Liver (tissue), 8 donors: ENCODE measurements at regions not wholly inside any gene's neighbourhood (a gene's known extent, or its start where the extent isn't known, plus 50 kb on each side); places are given as distances from the start of the nearest gene placed in this dataset.

ENCODE experiments used
- DNase-seq: peaks from one replicate; pipeline ENCODE4 v3.0.0-alpha.2; 2017; ENCODE audit warnings: low spot score
- H3K27ac ChIP-seq, 2 donors: one replicate each; pipeline ENCODE4 v1.7.0; 2013; ENCODE audit warnings: inconsistent platforms in 2 of 2, low read length in 2 of 2, control low read depth in 1 of 2, low read depth in 1 of 2, mild to moderate bottlenecking in 1 of 2
- H3K27me3 ChIP-seq, 4 donors: one replicate each; pipeline versions ENCODE4 v1.6.1 to v1.7.0; 2013; ENCODE audit warnings: low read length in 3 of 4, inconsistent platforms in 1 of 4, mild to moderate bottlenecking in 1 of 4, moderate library complexity in 1 of 4; ENCODE audit not compliant: control insufficient read depth in 4 of 4, insufficient read depth in 4 of 4
- H3K36me3 ChIP-seq, 4 donors: one replicate each; pipeline versions ENCODE4 v1.6.1 to v1.7.0; 2013; ENCODE audit warnings: low read length in 3 of 4, mild to moderate bottlenecking in 3 of 4, low read depth in 1 of 4, moderate library complexity in 1 of 4; ENCODE audit not compliant: control insufficient read depth in 4 of 4, insufficient read depth in 3 of 4
- H3K4me1 ChIP-seq, 4 donors: one replicate each; pipeline versions ENCODE4 v1.6.1 to v1.7.0; 2013; ENCODE audit warnings: low read length in 3 of 4, mild to moderate bottlenecking in 3 of 4, moderate library complexity in 1 of 4; ENCODE audit not compliant: control insufficient read depth in 4 of 4, insufficient read depth in 4 of 4
- H3K4me3 ChIP-seq, 3 donors: one replicate each; pipeline versions ENCODE4 v1.6.1 to v1.7.0; 2013; ENCODE audit warnings: low read length in 3 of 3, control low read depth in 1 of 3, low read depth in 1 of 3, mild to moderate bottlenecking in 1 of 3
- H3K9ac ChIP-seq, 2 donors: one replicate each; pipeline ENCODE4 v1.7.0; 2013; ENCODE audit warnings: low read length in 2 of 2, mild to moderate bottlenecking in 2 of 2, moderate library complexity in 2 of 2, control low read depth in 1 of 2, low read depth in 1 of 2
- H3K9me3 ChIP-seq, 4 donors: one replicate each; pipeline versions ENCODE4 v1.6.1 to v1.7.0; 2013; ENCODE audit warnings: low read length in 3 of 4; ENCODE audit not compliant: control insufficient read depth in 4 of 4
- FOXA1 ChIP-seq: IDR thresholded peaks from 2 replicates; pipeline ENCODE4 v1.6.1; 2016; ENCODE audit warnings: antibody characterized with exemption
- FOXA2 ChIP-seq: IDR thresholded peaks from 2 replicates; pipeline ENCODE4 v1.6.1; 2016; ENCODE audit warnings: antibody characterized with exemption
- GABPA ChIP-seq, 2 donors: IDR thresholded peaks in 1 of 2; conservative IDR thresholded peaks in 1 of 2; 2 replicates each; pipeline ENCODE4 v1.6.1; 2016; ENCODE audit warnings: antibody characterized with exemption in 2 of 2, mild to moderate bottlenecking in 1 of 2, moderate library complexity in 1 of 2
- HNF4A ChIP-seq, 2 donors: conservative IDR thresholded peaks; 2 replicates each; pipeline ENCODE4 v1.6.1; 2016; ENCODE audit warnings: antibody characterized with exemption in 2 of 2, mild to moderate bottlenecking in 2 of 2
- HNF4G ChIP-seq: IDR thresholded peaks from 2 replicates; pipeline ENCODE4 v1.6.1; 2016; ENCODE audit warnings: antibody characterized with exemption
- NR2F2 ChIP-seq: IDR thresholded peaks from 2 replicates; pipeline ENCODE4 v1.6.1; 2016; ENCODE audit warnings: antibody characterized with exemption
- RAD21 ChIP-seq, 2 donors: IDR thresholded peaks; 2 replicates each; pipeline ENCODE4 v1.6.1; 2016; ENCODE audit warnings: antibody characterized with exemption in 2 of 2, mild to moderate bottlenecking in 2 of 2
- RXRA ChIP-seq, 2 donors: IDR thresholded peaks; 2 replicates each; pipeline ENCODE4 v1.6.1; 2017 to 2018; ENCODE audit warnings: antibody characterized with exemption in 2 of 2, mild to moderate bottlenecking in 1 of 2
- TAF1 ChIP-seq: conservative IDR thresholded peaks from 2 replicates; pipeline ENCODE4 v1.6.1; 2016; ENCODE audit warnings: antibody characterized with exemption, mild to moderate bottlenecking
- YY1 ChIP-seq: IDR thresholded peaks from 2 replicates; pipeline ENCODE4 v1.6.1; 2016; ENCODE audit warnings: antibody characterized with exemption, mild to moderate bottlenecking
- whole genome bisulfite sequencing: extraction: QIAGEN DNeasy Blood & Tissue Kit; methylation state at CpG from one replicate; pipeline ENCODE4 v1.1.7; 2013; 5-methylcytosine and 5-hydroxymethylcytosine counted together
- TF ChIP-seq, protein P1 (sequence below): IDR thresholded peaks from 2 replicates; pipeline ENCODE4 v1.6.1; 2016; ENCODE audit warnings: antibody characterized with exemption, mild to moderate bottlenecking
- TF ChIP-seq, protein P2 (sequence below): IDR thresholded peaks from 2 replicates; pipeline ENCODE4 v1.6.1; 2016; ENCODE audit warnings: antibody characterized with exemption
- TF ChIP-seq, protein P3 (sequence below): IDR thresholded peaks from 2 replicates; pipeline ENCODE4 v1.6.1; 2016; ENCODE audit warnings: antibody characterized with exemption
- TF ChIP-seq, protein P4 (sequence below): IDR thresholded peaks from 2 replicates; pipeline ENCODE4 v1.6.1; 2016; ENCODE audit warnings: antibody characterized with exemption
- TF ChIP-seq, protein P5 (sequence below): fragments of 150-350 bp; IDR thresholded peaks from 2 replicates; pipeline ENCODE4 v1.5.1; 2017; ENCODE audit warnings: improper control_type of control experiment, low read depth, low read length; ENCODE audit not compliant: missing input control
- donor health status: healthy.
- donor health status: healthy.
- donor health status: healthy.
- donor health status: healthy.
- donor health status: healthy.

DNA sequence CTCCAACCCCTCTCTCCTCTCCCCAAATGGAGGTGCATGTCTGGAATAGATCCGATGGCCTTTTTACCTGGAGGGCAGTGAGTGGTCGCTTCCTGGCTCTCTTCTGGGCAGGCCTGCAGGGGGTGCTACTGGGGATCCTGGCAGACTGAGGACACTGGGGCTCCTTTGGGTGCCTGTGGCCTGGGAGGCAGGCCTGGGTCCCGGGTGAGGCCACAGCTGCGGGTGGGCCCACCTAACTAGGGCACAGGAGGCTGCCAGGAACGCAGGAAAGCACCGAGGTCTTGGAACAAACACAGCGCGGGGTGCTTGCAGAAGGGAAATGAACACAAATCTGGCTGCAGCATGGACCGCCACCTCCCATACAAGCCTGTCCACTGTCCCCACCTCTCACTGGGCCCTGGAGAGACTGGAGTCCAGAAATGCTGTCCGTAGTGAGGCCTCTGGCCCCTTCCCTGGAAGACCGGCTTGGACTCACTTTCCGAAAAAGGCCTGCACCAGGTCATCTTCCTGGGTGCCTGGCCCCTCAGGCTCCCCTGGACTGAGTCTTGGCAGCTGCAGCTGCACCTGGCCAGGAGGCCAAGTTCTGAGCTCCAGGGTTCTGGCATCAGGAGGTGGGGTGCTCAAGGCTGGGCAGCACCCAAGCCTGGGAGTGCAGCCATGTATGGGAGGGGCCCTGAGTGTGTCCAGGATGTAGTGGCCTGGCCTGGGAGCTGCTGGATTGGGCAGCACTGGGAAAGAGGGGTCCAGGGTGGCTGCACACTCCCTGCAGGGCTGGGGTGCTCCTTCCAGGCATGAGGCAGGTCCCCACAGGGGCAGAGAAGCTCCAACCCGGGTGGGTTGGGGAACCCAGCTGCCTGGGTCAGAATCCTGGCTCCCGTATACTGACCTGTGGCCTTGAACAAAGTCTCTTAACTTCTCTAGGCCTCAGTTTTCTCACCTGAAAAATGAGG is 195.1 kb downstream of the IRF8 start:
- H3K4me1 ChIP-seq, result no peaks in the 10 kb centered on the region
- 78% methylated on average over 14 of the region's 14 CpGs for WGBS
- H3K9ac ChIP-seq, result no peak overlapping the region
- H3K27ac ChIP-seq, result no peak overlapping the region
- no peaks in the 10 kb centered on the region for H3K9me3 ChIP-seq
- H3K4me3 ChIP-seq, result no peak overlapping the region
- no peak for TF ChIP-seq HNF4A (conservative IDR thresholded peaks at IDR 0.05)
- TF ChIP-seq, protein P1, sequence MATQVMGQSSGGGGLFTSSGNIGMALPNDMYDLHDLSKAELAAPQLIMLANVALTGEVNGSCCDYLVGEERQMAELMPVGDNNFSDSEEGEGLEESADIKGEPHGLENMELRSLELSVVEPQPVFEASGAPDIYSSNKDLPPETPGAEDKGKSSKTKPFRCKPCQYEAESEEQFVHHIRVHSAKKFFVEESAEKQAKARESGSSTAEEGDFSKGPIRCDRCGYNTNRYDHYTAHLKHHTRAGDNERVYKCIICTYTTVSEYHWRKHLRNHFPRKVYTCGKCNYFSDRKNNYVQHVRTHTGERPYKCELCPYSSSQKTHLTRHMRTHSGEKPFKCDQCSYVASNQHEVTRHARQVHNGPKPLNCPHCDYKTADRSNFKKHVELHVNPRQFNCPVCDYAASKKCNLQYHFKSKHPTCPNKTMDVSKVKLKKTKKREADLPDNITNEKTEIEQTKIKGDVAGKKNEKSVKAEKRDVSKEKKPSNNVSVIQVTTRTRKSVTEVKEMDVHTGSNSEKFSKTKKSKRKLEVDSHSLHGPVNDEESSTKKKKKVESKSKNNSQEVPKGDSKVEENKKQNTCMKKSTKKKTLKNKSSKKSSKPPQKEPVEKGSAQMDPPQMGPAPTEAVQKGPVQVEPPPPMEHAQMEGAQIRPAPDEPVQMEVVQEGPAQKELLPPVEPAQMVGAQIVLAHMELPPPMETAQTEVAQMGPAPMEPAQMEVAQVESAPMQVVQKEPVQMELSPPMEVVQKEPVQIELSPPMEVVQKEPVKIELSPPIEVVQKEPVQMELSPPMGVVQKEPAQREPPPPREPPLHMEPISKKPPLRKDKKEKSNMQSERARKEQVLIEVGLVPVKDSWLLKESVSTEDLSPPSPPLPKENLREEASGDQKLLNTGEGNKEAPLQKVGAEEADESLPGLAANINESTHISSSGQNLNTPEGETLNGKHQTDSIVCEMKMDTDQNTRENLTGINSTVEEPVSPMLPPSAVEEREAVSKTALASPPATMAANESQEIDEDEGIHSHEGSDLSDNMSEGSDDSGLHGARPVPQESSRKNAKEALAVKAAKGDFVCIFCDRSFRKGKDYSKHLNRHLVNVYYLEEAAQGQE, result no peak
- TF ChIP-seq, protein P2, sequence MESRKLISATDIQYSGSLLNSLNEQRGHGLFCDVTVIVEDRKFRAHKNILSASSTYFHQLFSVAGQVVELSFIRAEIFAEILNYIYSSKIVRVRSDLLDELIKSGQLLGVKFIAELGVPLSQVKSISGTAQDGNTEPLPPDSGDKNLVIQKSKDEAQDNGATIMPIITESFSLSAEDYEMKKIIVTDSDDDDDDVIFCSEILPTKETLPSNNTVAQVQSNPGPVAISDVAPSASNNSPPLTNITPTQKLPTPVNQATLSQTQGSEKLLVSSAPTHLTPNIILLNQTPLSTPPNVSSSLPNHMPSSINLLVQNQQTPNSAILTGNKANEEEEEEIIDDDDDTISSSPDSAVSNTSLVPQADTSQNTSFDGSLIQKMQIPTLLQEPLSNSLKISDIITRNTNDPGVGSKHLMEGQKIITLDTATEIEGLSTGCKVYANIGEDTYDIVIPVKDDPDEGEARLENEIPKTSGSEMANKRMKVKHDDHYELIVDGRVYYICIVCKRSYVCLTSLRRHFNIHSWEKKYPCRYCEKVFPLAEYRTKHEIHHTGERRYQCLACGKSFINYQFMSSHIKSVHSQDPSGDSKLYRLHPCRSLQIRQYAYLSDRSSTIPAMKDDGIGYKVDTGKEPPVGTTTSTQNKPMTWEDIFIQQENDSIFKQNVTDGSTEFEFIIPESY, result no peak
- TF ChIP-seq, protein P3, sequence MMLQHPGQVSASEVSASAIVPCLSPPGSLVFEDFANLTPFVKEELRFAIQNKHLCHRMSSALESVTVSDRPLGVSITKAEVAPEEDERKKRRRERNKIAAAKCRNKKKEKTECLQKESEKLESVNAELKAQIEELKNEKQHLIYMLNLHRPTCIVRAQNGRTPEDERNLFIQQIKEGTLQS, result no peak
- TF ChIP-seq RXRA (IDR thresholded peaks at IDR 0.05), result no peak
- TF ChIP-seq GABPA (IDR thresholded peaks at IDR 0.05 in 1 of 2, conservative IDR thresholded peaks at IDR 0.05 in 1 of 2), result no peak
- TF ChIP-seq HNF4G, result no peak
- no peak for TF ChIP-seq FOXA2
- no peak for TF ChIP-seq FOXA1
- no peak for TF ChIP-seq YY1
- DNase-seq, result no peak
- H3K27me3 ChIP-seq, result no peaks in the 10 kb centered on the region
- H3K36me3 ChIP-seq, result no peaks in the 10 kb centered on the region

DNA sequence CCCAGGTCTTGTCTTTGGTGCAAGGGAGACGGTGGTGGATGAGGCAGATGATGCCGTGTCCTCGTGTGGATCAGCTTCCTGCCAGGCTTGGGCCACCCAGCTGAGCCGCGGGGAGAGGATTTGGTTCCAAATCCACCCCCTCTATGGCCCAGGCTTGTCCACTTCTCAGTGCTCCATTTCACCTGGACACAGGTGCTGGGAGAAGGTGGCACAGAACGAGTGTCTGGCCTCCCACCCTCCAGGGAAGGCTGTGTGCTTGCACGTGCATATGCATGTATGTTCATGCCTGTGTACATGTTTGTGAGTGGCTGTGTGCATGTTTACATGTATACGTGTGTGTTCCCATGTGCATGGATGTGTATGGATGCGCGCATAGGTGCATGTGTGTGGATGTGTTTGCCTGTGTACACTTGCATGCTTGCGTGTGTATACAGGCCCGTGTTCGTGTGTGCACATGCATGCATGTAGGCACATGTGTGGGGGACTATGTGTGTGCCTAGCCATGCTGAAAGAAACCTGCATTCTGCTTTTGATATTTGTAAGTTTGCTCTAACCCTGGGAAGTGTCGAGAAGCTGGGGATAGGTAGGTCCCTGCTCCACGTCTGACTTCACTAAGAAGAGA is 196.3 kb downstream of the IRF8 start:
- H3K4me1 ChIP-seq, result no peaks in the 10 kb centered on the region
- H3K36me3 ChIP-seq, result no peaks in the 10 kb centered on the region
- H3K27ac ChIP-seq, result no peak overlapping the region
- no peak overlapping the region for H3K4me3 ChIP-seq
- 91% methylated on average over 15 of the region's 15 CpGs for WGBS
- TF ChIP-seq TAF1, result no peak
- TF ChIP-seq, protein P4, sequence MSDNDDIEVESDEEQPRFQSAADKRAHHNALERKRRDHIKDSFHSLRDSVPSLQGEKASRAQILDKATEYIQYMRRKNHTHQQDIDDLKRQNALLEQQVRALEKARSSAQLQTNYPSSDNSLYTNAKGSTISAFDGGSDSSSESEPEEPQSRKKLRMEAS, result no peak
- no peak for TF ChIP-seq HNF4G
- no peak for TF ChIP-seq FOXA1
- TF ChIP-seq, protein P1, result no peak
- TF ChIP-seq NR2F2, result no peak
- TF ChIP-seq RAD21 (IDR thresholded peaks at IDR 0.05), result no peak
- TF ChIP-seq YY1, result no peak
- TF ChIP-seq RXRA (IDR thresholded peaks at IDR 0.05), result no peak
- TF ChIP-seq, protein P5, sequence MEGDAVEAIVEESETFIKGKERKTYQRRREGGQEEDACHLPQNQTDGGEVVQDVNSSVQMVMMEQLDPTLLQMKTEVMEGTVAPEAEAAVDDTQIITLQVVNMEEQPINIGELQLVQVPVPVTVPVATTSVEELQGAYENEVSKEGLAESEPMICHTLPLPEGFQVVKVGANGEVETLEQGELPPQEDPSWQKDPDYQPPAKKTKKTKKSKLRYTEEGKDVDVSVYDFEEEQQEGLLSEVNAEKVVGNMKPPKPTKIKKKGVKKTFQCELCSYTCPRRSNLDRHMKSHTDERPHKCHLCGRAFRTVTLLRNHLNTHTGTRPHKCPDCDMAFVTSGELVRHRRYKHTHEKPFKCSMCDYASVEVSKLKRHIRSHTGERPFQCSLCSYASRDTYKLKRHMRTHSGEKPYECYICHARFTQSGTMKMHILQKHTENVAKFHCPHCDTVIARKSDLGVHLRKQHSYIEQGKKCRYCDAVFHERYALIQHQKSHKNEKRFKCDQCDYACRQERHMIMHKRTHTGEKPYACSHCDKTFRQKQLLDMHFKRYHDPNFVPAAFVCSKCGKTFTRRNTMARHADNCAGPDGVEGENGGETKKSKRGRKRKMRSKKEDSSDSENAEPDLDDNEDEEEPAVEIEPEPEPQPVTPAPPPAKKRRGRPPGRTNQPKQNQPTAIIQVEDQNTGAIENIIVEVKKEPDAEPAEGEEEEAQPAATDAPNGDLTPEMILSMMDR, result no peak
- TF ChIP-seq, protein P2, result no peak
- no peaks in the 10 kb centered on the region for H3K9me3 ChIP-seq
- no peaks in the 10 kb centered on the region for H3K27me3 ChIP-seq
- H3K9ac ChIP-seq, result no peak overlapping the region
- no peak for DNase-seq
